ENCODE measurements at regions not wholly inside any gene's neighbourhood (a gene's known extent, or its start where the extent isn't known, plus 50 kb on each side); places are given as distances from the start of the nearest gene placed in this dataset.

DNA sequence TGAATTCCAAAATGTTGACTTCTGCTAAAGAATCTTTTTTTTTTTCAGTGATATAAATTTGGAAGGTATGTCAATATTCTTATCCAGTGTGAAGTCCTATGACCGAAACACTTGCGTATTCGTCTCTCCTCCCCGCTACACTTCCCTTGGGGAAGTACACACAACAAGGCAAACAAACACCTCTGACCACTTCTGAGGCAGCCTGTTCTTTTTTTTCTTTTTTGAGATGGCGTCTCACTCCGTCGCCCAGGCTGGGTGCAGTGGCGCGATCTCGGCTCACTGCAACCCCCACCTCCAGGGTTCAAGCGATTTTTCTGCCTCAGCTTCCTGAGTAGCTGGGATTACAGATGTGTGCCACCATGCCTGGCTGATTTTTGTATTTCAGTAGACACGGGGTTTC lies 78.1 kb upstream of the DHRSX start:
- intact Hi-C loops (cut with DNase I) = no loop called here
- TF ChIP-seq POLR2A (IDR thresholded peaks at IDR 0.05) = no peak
- TF ChIP-seq, protein P1, sequence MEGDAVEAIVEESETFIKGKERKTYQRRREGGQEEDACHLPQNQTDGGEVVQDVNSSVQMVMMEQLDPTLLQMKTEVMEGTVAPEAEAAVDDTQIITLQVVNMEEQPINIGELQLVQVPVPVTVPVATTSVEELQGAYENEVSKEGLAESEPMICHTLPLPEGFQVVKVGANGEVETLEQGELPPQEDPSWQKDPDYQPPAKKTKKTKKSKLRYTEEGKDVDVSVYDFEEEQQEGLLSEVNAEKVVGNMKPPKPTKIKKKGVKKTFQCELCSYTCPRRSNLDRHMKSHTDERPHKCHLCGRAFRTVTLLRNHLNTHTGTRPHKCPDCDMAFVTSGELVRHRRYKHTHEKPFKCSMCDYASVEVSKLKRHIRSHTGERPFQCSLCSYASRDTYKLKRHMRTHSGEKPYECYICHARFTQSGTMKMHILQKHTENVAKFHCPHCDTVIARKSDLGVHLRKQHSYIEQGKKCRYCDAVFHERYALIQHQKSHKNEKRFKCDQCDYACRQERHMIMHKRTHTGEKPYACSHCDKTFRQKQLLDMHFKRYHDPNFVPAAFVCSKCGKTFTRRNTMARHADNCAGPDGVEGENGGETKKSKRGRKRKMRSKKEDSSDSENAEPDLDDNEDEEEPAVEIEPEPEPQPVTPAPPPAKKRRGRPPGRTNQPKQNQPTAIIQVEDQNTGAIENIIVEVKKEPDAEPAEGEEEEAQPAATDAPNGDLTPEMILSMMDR (IDR thresholded peaks at IDR 0.05) = no peak
- no peak for TF ChIP-seq POLR2AphosphoS5 (IDR thresholded peaks at IDR 0.05)
- WGBS = 71% methylated on average over 12 of the region's 12 CpGs

DNA sequence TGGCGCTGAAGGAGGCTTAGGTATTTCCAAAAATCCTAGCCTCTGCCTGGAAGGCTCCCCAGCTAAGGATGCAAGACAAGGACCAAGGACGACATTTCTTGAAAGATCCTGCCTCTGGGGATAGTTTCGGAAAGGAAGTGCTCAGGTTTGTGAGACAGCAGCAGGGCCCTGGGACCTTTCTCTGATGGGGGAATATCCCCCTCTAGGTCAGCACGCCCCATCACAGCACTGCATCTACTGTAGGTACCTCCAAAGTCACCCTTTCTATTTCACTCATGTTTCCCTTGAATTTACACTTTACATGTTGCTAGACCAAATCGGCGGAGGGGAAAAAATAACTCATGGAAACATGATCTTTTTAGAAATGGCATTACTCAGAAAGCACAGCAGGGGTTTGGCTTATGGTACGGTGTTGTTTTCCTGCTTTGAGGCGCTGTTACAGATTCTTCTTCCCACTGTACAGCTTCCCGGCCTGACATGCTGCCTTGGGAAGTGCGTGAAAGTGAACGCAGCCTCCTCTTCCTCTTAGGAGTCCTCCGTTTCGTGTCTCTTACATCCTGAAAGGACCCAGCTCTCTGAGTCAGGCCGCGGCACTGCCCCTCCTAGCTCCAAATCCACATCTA lies 77.2 kb upstream of the DHRSX start:
- Histone ChIP-seq H3K4me1 (replicated peaks) (no peaks in the 10 kb centered on the region), H3K4me3 (no peak overlapping the region), H3K27ac (no peak overlapping the region), H3K36me3 (no peaks in the 10 kb centered on the region), H3K9me3 (no peaks in the 10 kb centered on the region), H3K27me3 (replicated peaks; ENCODE audit: insufficient read depth) (no peaks in the 10 kb centered on the region)
- TF ChIP-seq POLR2A (IDR thresholded peaks at IDR 0.05) = no peak
- TF ChIP-seq, protein P1 (IDR thresholded peaks at IDR 0.05) = no peak
- no peak for TF ChIP-seq POLR2AphosphoS5 (IDR thresholded peaks at IDR 0.05)
- 83% methylated on average over 15 of the region's 15 CpGs for WGBS
- no peak for DNase-seq (ENCODE audit: low spot score)
- intact Hi-C loops (cut with DNase I) = no loop called here

More for the DNA sequence above, 78.1 kb upstream of the DHRSX start:
- no peak for DNase-seq (ENCODE audit: low spot score)
- no peak overlapping the region for H3K27ac ChIP-seq
- no peaks in the 10 kb centered on the region for H3K4me1 ChIP-seq (replicated peaks)
- H3K4me3 ChIP-seq = no peak overlapping the region
- H3K27me3 ChIP-seq (replicated peaks; ENCODE audit: insufficient read depth) = peaks cover 7% of the 10 kb centered on the region
- H3K36me3 ChIP-seq = no peaks in the 10 kb centered on the region
- H3K9me3 ChIP-seq = no peaks in the 10 kb centered on the region

GRCh38 chrX:2576793-2577192 lies 76.0 kb upstream of the DHRSX start:
- Histone ChIP-seq H3K27ac (no peak overlapping the region), H3K4me3 (no peak overlapping the region), H3K27me3 (replicated peaks; ENCODE audit: insufficient read depth) (no peaks in the 10 kb centered on the region), H3K4me1 (replicated peaks) (no peaks in the 10 kb centered on the region), H3K9me3 (no peaks in the 10 kb centered on the region), H3K36me3 (no peaks in the 10 kb centered on the region)
- TF ChIP-seq POLR2A (IDR thresholded peaks at IDR 0.05) = no peak
- TF ChIP-seq, protein P1 (IDR thresholded peaks at IDR 0.05) = no peak
- no peak for TF ChIP-seq POLR2AphosphoS5 (IDR thresholded peaks at IDR 0.05)
- DNase-seq (ENCODE audit: low spot score) = no peak
- intact Hi-C loops (cut with DNase I) = no loop called here
- WGBS = 95% methylated on average over 8 of the region's 8 CpGs

DNA sequence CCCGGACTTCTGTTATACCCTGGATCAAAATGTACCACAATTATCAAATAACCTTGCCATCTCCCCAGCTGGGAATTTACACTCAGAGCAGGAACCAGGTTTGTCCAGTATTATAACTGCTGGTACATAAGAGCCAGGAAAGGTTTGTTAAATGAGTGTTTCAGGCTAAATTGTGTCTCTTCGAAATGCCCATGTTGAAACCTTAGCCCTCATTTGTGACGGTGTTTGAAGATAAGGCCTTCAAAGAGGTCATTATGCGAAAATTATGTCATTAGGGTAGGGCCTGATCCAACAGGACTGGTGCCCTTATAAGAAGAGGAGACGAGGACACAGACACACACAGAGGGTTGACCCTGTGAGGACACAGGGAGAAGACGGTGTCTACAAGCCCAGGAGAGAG lies 73.5 kb upstream of the DHRSX start:
- Histone ChIP-seq H3K4me1 (replicated peaks) (no peaks in the 10 kb centered on the region), H3K27me3 (replicated peaks; ENCODE audit: insufficient read depth) (no peaks in the 10 kb centered on the region), H3K27ac (no peak overlapping the region), H3K36me3 (no peaks in the 10 kb centered on the region), H3K9me3 (no peaks in the 10 kb centered on the region), H3K4me3 (no peak overlapping the region)
- intact Hi-C loops (cut with DNase I) = no loop called here
- no peak for DNase-seq (ENCODE audit: low spot score)
- TF ChIP-seq POLR2A (IDR thresholded peaks at IDR 0.05) (no peak), POLR2AphosphoS5 (IDR thresholded peaks at IDR 0.05) (no peak)
- TF ChIP-seq, protein P1 (IDR thresholded peaks at IDR 0.05) = no peak
- 87% methylated on average over 6 of the region's 6 CpGs for WGBS

- intact Hi-C loops (cut with DNase I) = no loop called here
- no peak for DNase-seq (ENCODE audit: low spot score)
- Histone ChIP-seq H3K27ac (no peak overlapping the region), H3K4me3 (no peak overlapping the region), H3K27me3 (replicated peaks; ENCODE audit: insufficient read depth) (no peaks in the 10 kb centered on the region), H3K36me3 (no peaks in the 10 kb centered on the region), H3K4me1 (replicated peaks) (no peaks in the 10 kb centered on the region), H3K9me3 (no peaks in the 10 kb centered on the region)
- 45% methylated on average over 7 of the region's 7 CpGs for WGBS
- TF ChIP-seq POLR2A (IDR thresholded peaks at IDR 0.05) (no peak), POLR2AphosphoS5 (IDR thresholded peaks at IDR 0.05) (no peak)
- TF ChIP-seq, protein P1 (IDR thresholded peaks at IDR 0.05) = no peak
Measured at GRCh38 chrX:2572740-2573139, 72.0 kb upstream of the DHRSX start.

Measured in prostate gland (tissue), 2 donors.